Neural cell (in vitro differentiated cells): ENCODE measurements at regions not wholly inside any gene's neighbourhood (a gene's known extent, or its start where the extent isn't known, plus 50 kb on each side); places are given as distances from the start of the nearest gene placed in this dataset.

ENCODE experiments used
- H2AFZ ChIP-seq: fragments of 200-600, 300-800 bp; sonication (generic), shearing (Covaris generic); 2 replicates; pipeline ENCODE4 v1.6.0; 2014; ENCODE audit warnings: low read depth, mild to moderate bottlenecking, antibody characterized with exemption, low read length, moderate library complexity
- H3F3A ChIP-seq: fragments of 200-600 bp; shearing (Covaris generic); 2 replicates; pipeline ENCODE4 v1.6.1; 2016; ENCODE audit warnings: mild to moderate bottlenecking, moderate library complexity, mixed read lengths, antibody characterized with exemption, low read length; ENCODE audit not compliant: insufficient read depth, poor library complexity, severe bottlenecking
- H3K27ac ChIP-seq: fragments of 200-600, 300-800 bp; sonication (generic), shearing (Covaris generic); 2 replicates; pipeline ENCODE4 v1.5.1; 2014; ENCODE audit warnings: mild to moderate bottlenecking, low read length, moderate library complexity
- H3K27me3 ChIP-seq: fragments of 300-800, 200-600 bp; sonication (generic), shearing (Covaris generic); 2 replicates; pipeline ENCODE4 v1.6.0; 2014; ENCODE audit warnings: mild to moderate bottlenecking, low read depth, low read length, moderate library complexity; ENCODE audit not compliant: insufficient read depth
- H3K36me3 ChIP-seq: fragments of 300-800, 200-600 bp; sonication (generic), shearing (Covaris generic); 2 replicates; pipeline ENCODE4 v1.5.1; 2014; ENCODE audit warnings: mild to moderate bottlenecking, antibody characterized with exemption, low read length, moderate library complexity; ENCODE audit not compliant: insufficient read depth
- H3K4me2 ChIP-seq: fragments of 300-800, 200-600 bp; sonication (generic), shearing (Covaris generic); 2 replicates; pipeline ENCODE4 v1.6.0; 2014; ENCODE audit warnings: mild to moderate bottlenecking, low read length
- H3K4me3 ChIP-seq: fragments of 300-800, 200-600 bp; sonication (generic), shearing (Covaris generic); 2 replicates; pipeline ENCODE4 v1.5.1; 2014; ENCODE audit warnings: mild to moderate bottlenecking, low read length, moderate library complexity
- H3K79me2 ChIP-seq: fragments of 200-600 bp; shearing (Covaris generic); replicated peaks from 2 replicates; pipeline ENCODE4 v1.6.0; 2014; ENCODE audit warnings: mild to moderate bottlenecking, low read length, moderate library complexity; ENCODE audit not compliant: insufficient read depth
- H3K9ac ChIP-seq: fragments of 300-800, 200-600 bp; sonication (generic), shearing (Covaris generic); 2 replicates; pipeline ENCODE4 v1.6.1; 2016; ENCODE audit warnings: mild to moderate bottlenecking, low read length, mixed read lengths
- H3K9me2 ChIP-seq: fragments of 200-600 bp; shearing (Covaris generic); 2 replicates; pipeline ENCODE4 v1.6.1; 2016; ENCODE audit warnings: mild to moderate bottlenecking, low read length, mixed read lengths; ENCODE audit not compliant: insufficient read depth
- H3K9me3 ChIP-seq: fragments of 200-600, 300-800 bp; sonication (generic), shearing (Covaris generic); 2 replicates; pipeline ENCODE4 v1.6.1; 2016; ENCODE audit warnings: mild to moderate bottlenecking, mixed run types, low read length, moderate library complexity, mixed read lengths
- H4K20me1 ChIP-seq: fragments of 200-600 bp; shearing (Covaris generic); 2 replicates; pipeline ENCODE4 v1.6.1; 2016; ENCODE audit warnings: mild to moderate bottlenecking, mixed run types; ENCODE audit not compliant: insufficient read depth
- CTCF ChIP-seq: fragments of 450-650 bp; IDR thresholded peaks from 2 replicates; pipeline ENCODE4 v1.5.1; 2014; ENCODE audit warnings: antibody characterized with exemption, mild to moderate bottlenecking, moderate library complexity; ENCODE audit not compliant: poor library complexity, severe bottlenecking
- EZH2 ChIP-seq: fragments of 200-600, 300-800 bp; shearing (Covaris generic), sonication (generic); IDR thresholded peaks from 2 replicates; pipeline ENCODE4 v1.6.1; 2014; ENCODE audit warnings: antibody characterized with exemption, low read length, borderline replicate concordance, mild to moderate bottlenecking; ENCODE audit not compliant: insufficient read depth, poor library complexity, severe bottlenecking
- MXI1 ChIP-seq: fragments of 450-650 bp; conservative IDR thresholded peaks from 2 replicates; pipeline ENCODE4 v1.6.1; 2014; ENCODE audit warnings: antibody characterized with exemption, mild to moderate bottlenecking; ENCODE audit not compliant: poor library complexity, severe bottlenecking
- POLR2AphosphoS5 ChIP-seq: IDR thresholded peaks from 2 replicates; pipeline ENCODE4 v1.6.1; 2012
- RAD21 ChIP-seq: fragments of 450-650 bp; conservative IDR thresholded peaks from 2 replicates; pipeline ENCODE4 v1.6.1; 2014; ENCODE audit warnings: antibody characterized with exemption, mild to moderate bottlenecking, moderate library complexity
- REST ChIP-seq: IDR thresholded peaks from 2 replicates; pipeline ENCODE4 v1.6.1; 2012; ENCODE audit warnings: borderline replicate concordance
- SMC3 ChIP-seq: fragments of 450-650 bp; conservative IDR thresholded peaks from 2 replicates; pipeline ENCODE4 v1.6.1; 2014; ENCODE audit warnings: antibody characterized with exemption, mild to moderate bottlenecking, moderate library complexity; ENCODE audit not compliant: poor library complexity
- TAF1 ChIP-seq: IDR thresholded peaks from 2 replicates; pipeline ENCODE4 v1.6.1; 2012; ENCODE audit warnings: low read depth

DNA sequence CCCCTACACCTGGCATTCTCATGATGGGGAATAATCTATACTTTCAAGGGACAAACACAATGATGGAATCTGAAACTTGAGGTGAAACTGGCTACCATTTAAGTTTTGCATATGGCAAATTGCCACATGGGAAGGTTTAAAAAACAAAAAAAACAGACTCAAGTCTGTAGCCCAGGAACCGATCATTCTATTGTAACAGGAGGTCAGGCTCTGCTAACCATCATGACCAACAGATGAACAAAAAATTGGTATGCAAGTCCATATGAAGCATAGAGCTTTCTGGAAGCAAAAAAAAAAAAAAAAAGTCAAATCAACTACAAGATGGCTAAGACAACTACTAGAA, 594.3 kb upstream of the DIPK2B start:
- H3K27me3 ChIP-seq, result no peaks in the 10 kb centered on the region
- no peaks in the 10 kb centered on the region for H3K79me2 ChIP-seq
- no peaks in the 10 kb centered on the region for H4K20me1 ChIP-seq
- no peak overlapping the region for H3K4me3 ChIP-seq
- H2AFZ ChIP-seq, result no peak overlapping the region
- H3K9me3 ChIP-seq, result no peaks in the 10 kb centered on the region
- H3K36me3 ChIP-seq, result no peaks in the 10 kb centered on the region
- no peak for TF ChIP-seq SMC3
- TF ChIP-seq POLR2AphosphoS5, result no peak
- no peak overlapping the region for H3K27ac ChIP-seq
- H3K9me2 ChIP-seq, result no peaks in the 10 kb centered on the region
- no peaks in the 10 kb centered on the region for H3F3A ChIP-seq
- H3K9ac ChIP-seq, result no peak overlapping the region
- H3K4me2 ChIP-seq, result no peak overlapping the region

DNA sequence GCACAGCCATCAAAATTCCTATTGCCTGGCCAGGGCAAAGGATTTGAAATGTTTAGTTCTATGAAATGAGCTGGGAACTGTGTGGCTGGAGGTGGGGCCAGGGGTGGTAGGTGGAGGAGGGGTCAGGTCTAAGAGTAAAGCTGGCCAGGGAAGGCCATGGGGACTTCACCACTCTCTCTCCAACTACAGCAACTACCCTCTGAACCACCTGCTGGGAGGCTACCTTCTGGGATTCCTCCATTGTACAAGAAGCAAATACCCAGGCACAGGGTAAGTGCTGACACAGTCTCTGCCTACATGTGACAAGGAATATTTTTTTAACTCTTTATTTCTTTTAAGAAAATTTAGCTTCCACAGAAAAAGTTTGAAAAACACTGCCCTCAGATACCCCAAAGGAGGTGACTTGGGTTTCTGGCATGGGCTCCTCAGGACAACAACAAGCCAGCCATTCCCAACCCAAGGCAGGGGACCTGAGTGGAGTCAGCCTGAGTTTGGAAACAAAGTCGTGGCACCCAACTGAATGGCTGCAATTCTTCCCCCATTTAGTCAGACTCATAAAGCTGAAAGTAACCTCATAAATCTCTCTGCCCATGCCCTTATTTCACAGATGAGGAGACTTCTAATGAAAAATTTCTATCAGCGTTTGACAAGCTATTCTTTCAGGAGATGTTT, 593.8 kb upstream of the DIPK2B start:
- TF ChIP-seq TAF1 (no peak), CTCF (no peak), MXI1 (no peak), POLR2AphosphoS5 (no peak), RAD21 (no peak), EZH2 (no peak), REST (no peak), SMC3 (no peak)
- Histone ChIP-seq H3F3A (no peaks in the 10 kb centered on the region), H3K9ac (no peak overlapping the region), H4K20me1 (no peaks in the 10 kb centered on the region), H3K79me2 (no peaks in the 10 kb centered on the region), H3K9me2 (no peaks in the 10 kb centered on the region), H3K9me3 (no peaks in the 10 kb centered on the region), H3K36me3 (no peaks in the 10 kb centered on the region), H2AFZ (no peak overlapping the region), H3K4me3 (no peak overlapping the region), H3K4me2 (no peak overlapping the region), H3K27ac (no peak overlapping the region), H3K27me3 (no peaks in the 10 kb centered on the region)

GRCh38 chrX:45788941-45789348, 588.3 kb upstream of the DIPK2B start:
- H3K9me2 ChIP-seq, result no peaks in the 10 kb centered on the region
- H3K36me3 ChIP-seq, result no peaks in the 10 kb centered on the region
- no peaks in the 10 kb centered on the region for H3K27me3 ChIP-seq
- H3K79me2 ChIP-seq, result no peaks in the 10 kb centered on the region
- H3K4me2 ChIP-seq, result no peak overlapping the region
- no peak overlapping the region for H2AFZ ChIP-seq
- no peaks in the 10 kb centered on the region for H4K20me1 ChIP-seq
- TF ChIP-seq SMC3 (no peak), EZH2 (no peak), POLR2AphosphoS5 (no peak), TAF1 (no peak), REST (no peak)
- no peak overlapping the region for H3K9ac ChIP-seq
- no peaks in the 10 kb centered on the region for H3F3A ChIP-seq
- H3K4me3 ChIP-seq, result no peak overlapping the region
- H3K9me3 ChIP-seq, result no peaks in the 10 kb centered on the region
- H3K27ac ChIP-seq, result no peak overlapping the region
